Tibial artery (tissue), 4 donors: ENCODE measurements at regions not wholly inside any gene's neighbourhood (a gene's known extent, or its start where the extent isn't known, plus 50 kb on each side); places are given as distances from the start of the nearest gene placed in this dataset.

ENCODE experiments used
- DNase-seq, 2 donors: peaks; one replicate each; pipeline ENCODE4 v3.0.0-alpha.2; 2019
- H3K27ac ChIP-seq, 2 donors: fragments of 200-600 bp; sonication (generic) in 1 of 2; 1 replicate in 1 of 2; 2 replicates in 1 of 2; pipeline ENCODE4 v1.5.1; 2018 to 2019; ENCODE audit warnings: mild to moderate bottlenecking in 1 of 2
- H3K27me3 ChIP-seq, 2 donors: fragments of 200-600 bp; sonication (generic) in 1 of 2; one replicate each; pipeline versions ENCODE4 v1.5.1 to v1.6.0; 2016 to 2019
- H3K36me3 ChIP-seq, 3 donors: fragments of 200-600 bp; sonication (generic) in 2 of 3; one replicate each; pipeline ENCODE4 v1.5.1; 2016 to 2019; ENCODE audit warnings: mild to moderate bottlenecking in 2 of 3
- H3K4me1 ChIP-seq, 4 donors: fragments of 200-600 bp; sonication (generic) in 2 of 4; 1 replicate in 3 of 4; 2 replicates in 1 of 4; pipeline ENCODE4 v1.5.1; 2016 to 2019
- H3K4me3 ChIP-seq, 2 donors: fragments of 200-600 bp; sonication (generic) in 1 of 2; 1 replicate in 1 of 2; 2 replicates in 1 of 2; pipeline ENCODE4 v1.5.1; 2018 to 2019; ENCODE audit warnings: mild to moderate bottlenecking in 2 of 2
- H3K9me3 ChIP-seq, 3 donors: fragments of 200-600 bp; sonication (generic) in 1 of 3; one replicate each; pipeline ENCODE4 v1.5.1; 2016 to 2019
- intact Hi-C: fragments of 100-400 bp; cut with DNase I; formaldehyde crosslinking; loops from one replicate; pipeline ENCODE4 v1.15.0; 2023; ENCODE audit warnings: low total_unique reads
- TF ChIP-seq, protein P1 (sequence below), 2 experiments: fragments of 200-600 bp in 1 of 2; fragments of 450-650 bp in 1 of 2; IDR thresholded peaks; one replicate each; pipeline ENCODE4 v1.5.1; 2017 to 2019; ENCODE audit warnings: antibody characterized with exemption in 2 of 2, mild to moderate bottlenecking in 1 of 2, moderate library complexity in 1 of 2

DNA sequence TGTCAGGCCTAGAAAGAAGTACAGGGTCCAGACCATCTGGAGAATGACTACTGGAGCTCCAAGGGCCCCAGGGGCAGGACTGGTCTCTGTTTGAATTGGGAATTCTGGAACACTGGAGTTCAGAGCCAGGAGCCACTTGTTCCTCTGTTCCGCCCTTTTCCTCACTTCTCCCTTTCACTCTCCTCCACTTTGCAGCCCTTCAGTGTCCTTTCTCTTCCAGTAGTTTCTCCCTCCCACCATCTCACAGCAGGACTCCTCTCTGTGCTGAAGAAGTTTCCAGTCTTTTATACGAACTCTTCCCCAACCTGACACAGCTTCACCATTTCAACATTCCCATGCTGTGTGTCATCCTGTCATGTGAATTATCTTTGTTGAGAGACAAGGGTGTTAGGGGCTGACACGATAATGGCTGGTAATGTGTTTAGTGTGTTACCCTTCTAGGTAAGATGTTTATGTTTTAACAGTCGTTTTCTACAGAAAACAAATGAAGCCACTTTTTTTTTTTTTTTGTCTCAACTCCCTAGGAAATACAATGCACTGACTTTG, 180.3 kb upstream of the MYOCD start:
- Histone ChIP-seq H3K4me1 (no peaks in the 10 kb centered on the region), H3K27me3 (no peaks in the 10 kb centered on the region), H3K4me3 (no peak overlapping the region), H3K36me3 (no peaks in the 10 kb centered on the region), H3K9me3 (no peaks in the 10 kb centered on the region), H3K27ac (no peak overlapping the region)
- no peak for DNase-seq
- intact Hi-C loops, result no loop called here
- TF ChIP-seq, protein P1, sequence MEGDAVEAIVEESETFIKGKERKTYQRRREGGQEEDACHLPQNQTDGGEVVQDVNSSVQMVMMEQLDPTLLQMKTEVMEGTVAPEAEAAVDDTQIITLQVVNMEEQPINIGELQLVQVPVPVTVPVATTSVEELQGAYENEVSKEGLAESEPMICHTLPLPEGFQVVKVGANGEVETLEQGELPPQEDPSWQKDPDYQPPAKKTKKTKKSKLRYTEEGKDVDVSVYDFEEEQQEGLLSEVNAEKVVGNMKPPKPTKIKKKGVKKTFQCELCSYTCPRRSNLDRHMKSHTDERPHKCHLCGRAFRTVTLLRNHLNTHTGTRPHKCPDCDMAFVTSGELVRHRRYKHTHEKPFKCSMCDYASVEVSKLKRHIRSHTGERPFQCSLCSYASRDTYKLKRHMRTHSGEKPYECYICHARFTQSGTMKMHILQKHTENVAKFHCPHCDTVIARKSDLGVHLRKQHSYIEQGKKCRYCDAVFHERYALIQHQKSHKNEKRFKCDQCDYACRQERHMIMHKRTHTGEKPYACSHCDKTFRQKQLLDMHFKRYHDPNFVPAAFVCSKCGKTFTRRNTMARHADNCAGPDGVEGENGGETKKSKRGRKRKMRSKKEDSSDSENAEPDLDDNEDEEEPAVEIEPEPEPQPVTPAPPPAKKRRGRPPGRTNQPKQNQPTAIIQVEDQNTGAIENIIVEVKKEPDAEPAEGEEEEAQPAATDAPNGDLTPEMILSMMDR (IDR thresholded peaks at IDR 0.05), result no peak

DNA sequence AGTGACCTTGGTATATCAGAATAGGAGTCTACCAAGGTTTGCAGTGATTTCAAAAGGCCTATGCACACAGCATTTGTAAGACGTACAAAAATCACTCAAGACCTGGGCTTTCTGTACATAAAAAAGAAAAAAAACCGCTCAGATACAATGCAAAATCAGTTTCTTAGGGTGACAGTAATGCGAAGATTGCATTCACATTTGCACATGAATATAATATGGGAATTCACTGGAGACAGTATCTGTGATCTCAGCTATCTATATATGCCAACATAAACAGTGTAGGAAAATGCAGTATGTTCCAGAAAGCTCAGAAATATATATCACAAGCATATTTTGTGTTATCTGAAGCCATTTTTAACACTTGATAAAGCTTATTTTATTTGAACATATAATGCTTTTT, 176.4 kb upstream of the MYOCD start:
- Histone ChIP-seq H3K4me3 (no peak overlapping the region), H3K9me3 (no peaks in the 10 kb centered on the region), H3K36me3 (no peaks in the 10 kb centered on the region), H3K4me1 (peaks cover 0 to 13% (median 0%) of the 10 kb centered on the region in 4 donors), H3K27me3 (no peaks in the 10 kb centered on the region), H3K27ac (no peak overlapping the region)
- DNase-seq, result no peak
- intact Hi-C loops, result no loop called here
- TF ChIP-seq, protein P1 (IDR thresholded peaks at IDR 0.05), result no peak

DNA sequence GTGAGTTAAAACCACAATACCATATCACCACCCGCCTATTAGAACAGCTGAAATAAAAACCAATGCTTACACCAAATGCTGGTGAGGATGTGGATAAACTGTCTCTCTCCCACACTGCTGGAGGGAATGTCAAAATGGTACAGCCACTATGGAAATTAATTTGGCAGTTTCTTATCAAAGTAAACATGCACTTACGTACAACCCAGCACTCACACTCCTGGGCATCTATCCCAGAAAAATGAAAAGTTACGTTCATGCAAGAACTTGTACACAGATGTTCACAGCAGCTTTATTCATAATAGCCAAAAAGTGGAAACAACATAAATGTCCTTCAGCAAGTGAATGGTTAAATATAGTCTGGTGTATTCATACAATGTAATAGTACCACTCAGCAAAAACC, 173.2 kb upstream of the MYOCD start:
- Histone ChIP-seq H3K36me3 (no peaks in the 10 kb centered on the region), H3K27ac (no peak overlapping the region), H3K4me3 (no peak overlapping the region), H3K9me3 (no peaks in the 10 kb centered on the region), H3K4me1 (peaks cover 0 to 13% (median 0%) of the 10 kb centered on the region in 4 donors), H3K27me3 (no peaks in the 10 kb centered on the region)
- TF ChIP-seq, protein P1 (IDR thresholded peaks at IDR 0.05), result no peak
- no peak for DNase-seq
- intact Hi-C loops, result no loop called here

DNA sequence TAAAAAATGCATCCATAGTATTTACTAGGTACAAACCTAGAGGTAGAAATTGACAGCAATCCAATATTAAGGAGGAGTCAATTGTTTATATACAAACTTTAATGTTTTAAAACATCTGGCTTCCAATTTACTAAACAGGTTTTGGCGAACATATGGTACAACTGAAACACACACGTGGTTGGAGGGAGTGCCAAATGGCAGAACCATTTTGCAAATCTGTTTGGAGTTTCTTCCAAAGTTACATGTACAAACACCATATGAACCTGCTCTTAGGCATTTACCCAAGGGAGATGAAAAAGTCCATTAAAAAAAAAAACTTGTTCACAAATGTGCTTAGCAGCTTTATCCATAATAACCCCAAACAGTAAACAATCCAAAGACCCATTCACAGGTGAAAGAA, 159.8 kb upstream of the MYOCD start:
- TF ChIP-seq, protein P1 (IDR thresholded peaks at IDR 0.05), result no peak
- H3K4me3 ChIP-seq, result no peak overlapping the region
- H3K27ac ChIP-seq, result no peak overlapping the region
- H3K4me1 ChIP-seq, result peaks cover 0 to 10% (median 0%) of the 10 kb centered on the region in 4 donors
- no peaks in the 10 kb centered on the region for H3K9me3 ChIP-seq
- DNase-seq, result no peak
- intact Hi-C loops, result no loop called here
- H3K27me3 ChIP-seq, result no peaks in the 10 kb centered on the region
- H3K36me3 ChIP-seq, result no peaks in the 10 kb centered on the region

DNA sequence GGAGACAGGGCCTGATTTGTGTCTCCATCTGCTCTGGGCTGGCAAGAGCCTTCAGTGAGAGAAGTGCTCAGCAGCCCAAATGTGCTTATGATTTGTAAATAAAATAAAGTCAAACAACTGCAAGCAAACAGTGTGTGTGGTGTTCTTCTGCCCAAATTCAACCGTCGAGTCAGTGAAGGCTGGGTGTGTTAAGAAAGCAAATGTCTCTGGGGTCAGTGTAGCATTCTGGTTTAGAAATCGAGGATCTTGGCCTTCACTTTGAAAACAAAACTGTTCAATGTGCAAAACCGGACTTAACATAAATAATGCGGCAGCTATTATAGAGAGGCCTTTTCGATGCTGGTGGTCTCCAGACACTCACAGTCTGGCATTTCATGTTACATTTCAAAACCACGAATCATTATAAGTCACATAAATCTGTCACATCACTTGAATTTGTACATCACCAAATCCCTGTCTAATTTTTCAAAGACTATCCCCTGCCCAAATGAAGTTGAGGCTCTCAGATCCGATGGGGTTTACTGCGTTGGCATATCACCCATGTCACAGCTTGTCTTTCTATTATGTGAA, 158.6 kb upstream of the MYOCD start:
- Histone ChIP-seq H3K4me3 (no peak overlapping the region), H3K4me1 (peaks cover 0 to 12% (median 0%) of the 10 kb centered on the region in 4 donors), H3K36me3 (no peaks in the 10 kb centered on the region), H3K27ac (no peak overlapping the region), H3K27me3 (no peaks in the 10 kb centered on the region), H3K9me3 (no peaks in the 10 kb centered on the region)
- TF ChIP-seq, protein P1 (IDR thresholded peaks at IDR 0.05), result no peak
- no peak for DNase-seq
- intact Hi-C loops, result no loop called here
